ENCODE measurements at regions not wholly inside any gene's neighbourhood (a gene's known extent, or its start where the extent isn't known, plus 50 kb on each side); places are given as distances from the start of the nearest gene placed in this dataset.

DNA sequence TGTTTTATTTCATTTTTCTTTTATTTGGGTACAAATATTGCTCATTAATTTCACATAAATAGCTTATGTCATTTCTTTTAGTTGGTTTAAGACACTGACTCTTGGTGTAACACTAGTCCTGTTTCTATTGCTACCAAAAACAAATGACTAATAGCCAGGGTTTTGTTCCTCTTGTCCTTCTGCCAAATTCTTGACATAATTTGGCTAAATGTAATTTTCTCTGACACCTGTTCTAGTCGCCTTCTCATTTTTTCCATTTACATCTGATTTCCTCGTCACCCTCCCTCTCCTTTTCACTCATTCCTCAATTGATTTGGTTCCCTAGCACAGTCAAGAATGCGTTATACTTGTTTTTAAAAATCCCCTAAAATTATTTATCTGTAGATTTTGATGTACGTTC is 1718.7 kb downstream of the EFNB2 start:
- H3K27me3 Mint-ChIP-seq (ENCODE audit: low read depth in 3 of 3): peaks cover 0 to 5% (median 4%) of the 10 kb centered on the region in 3 donors
- no peaks in the 10 kb centered on the region for H3K4me1 Mint-ChIP-seq
- no peak overlapping the region for H3K4me3 Mint-ChIP-seq
- DNase-seq: no peak
- peaks cover 0 to 9% (median 0%) of the 10 kb centered on the region in 6 donors for H3K9me3 Mint-ChIP-seq
- H3K36me3 Mint-ChIP-seq: peaks cover 3 to 7% (median 4%) of the 10 kb centered on the region in 3 donors
- H3K27ac Mint-ChIP-seq: no peak overlapping the region

GRCh38 chr13:104810242-104810641 is 1725.2 kb downstream of the EFNB2 start:
- DNase-seq: no peak
- peaks cover 7 to 20% of the 10 kb centered on the region in 2 donors for H3K4me1 Mint-ChIP-seq
- H3K36me3 Mint-ChIP-seq: peaks cover 3 to 4% (median 3%) of the 10 kb centered on the region in 3 donors
- peaks cover 0 to 4% (median under 1%) of the 10 kb centered on the region in 6 donors for H3K9me3 Mint-ChIP-seq
- H3K27me3 Mint-ChIP-seq (ENCODE audit: low read depth in 3 of 3): peaks cover 0 to 5% (median 2%) of the 10 kb centered on the region in 3 donors
- no peak overlapping the region for H3K27ac Mint-ChIP-seq
- no peak overlapping the region for H3K4me3 Mint-ChIP-seq

GRCh38 chr13:104809483-104809882 is 1726.0 kb downstream of the EFNB2 start:
- H3K36me3 Mint-ChIP-seq: peaks cover 3 to 4% (median 3%) of the 10 kb centered on the region in 3 donors
- H3K27ac Mint-ChIP-seq: no peak overlapping the region
- H3K4me1 Mint-ChIP-seq: peaks cover 11 to 25% of the 10 kb centered on the region in 2 donors
- H3K27me3 Mint-ChIP-seq (ENCODE audit: low read depth in 3 of 3): peaks cover 0 to 5% (median 2%) of the 10 kb centered on the region in 3 donors
- H3K9me3 Mint-ChIP-seq: peaks cover 0 to 4% (median under 1%) of the 10 kb centered on the region in 6 donors
- H3K4me3 Mint-ChIP-seq: no peak overlapping the region
- no peak for DNase-seq

GRCh38 chr13:104805346-104805745 is 1730.1 kb downstream of the EFNB2 start:
- Mint-ChIP-seq H3K36me3 (no peaks in the 10 kb centered on the region), H3K4me1 (peaks cover 10 to 23% of the 10 kb centered on the region in 2 donors), H3K27ac (peak overlapping the region in 2 of 6 donors; percentile 17 to 48), H3K27me3 (ENCODE audit: low read depth in 3 of 3) (peaks cover 0 to 3% (median 0%) of the 10 kb centered on the region in 3 donors), H3K9me3 (peaks cover 0 to 2% (median 0%) of the 10 kb centered on the region in 6 donors), H3K4me3 (peak overlapping the region in 1 of 5 donors; percentile 15)
- peak; percentile 7 to 14 (median 11) for DNase-seq

DNA sequence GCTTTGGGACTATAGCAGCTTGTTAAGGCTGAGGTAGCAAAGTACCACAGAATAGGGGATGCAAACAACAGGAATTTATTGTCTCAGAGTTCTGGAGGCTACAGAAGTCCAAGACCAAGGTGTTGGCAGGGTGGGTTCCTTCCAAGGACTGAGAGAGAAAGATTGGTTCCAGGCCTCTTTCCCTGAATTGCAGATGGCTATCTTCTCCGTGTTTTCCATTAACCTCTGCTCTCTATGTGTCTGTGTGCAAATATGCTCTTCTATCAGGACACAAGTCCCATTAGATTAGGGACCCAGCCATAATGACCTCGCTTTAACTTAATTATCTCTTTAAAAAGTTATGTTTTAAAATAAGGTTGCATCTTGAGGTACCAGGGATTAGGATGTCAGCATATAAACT is 1732.9 kb upstream of the SLC10A2 start:
- Mint-ChIP-seq H3K27me3 (ENCODE audit: low read depth in 3 of 3) (peaks cover 0 to 5% (median 2%) of the 10 kb centered on the region in 3 donors), H3K27ac (no peak overlapping the region), H3K9me3 (peaks cover 0 to 1% (median 0%) of the 10 kb centered on the region in 6 donors)

GRCh38 chr13:104798486-104798885 is 1732.3 kb upstream of the SLC10A2 start:
- Mint-ChIP-seq H3K9me3 (peaks cover 0 to 2% (median 0%) of the 10 kb centered on the region in 6 donors), H3K4me3 (no peak overlapping the region), H3K27me3 (ENCODE audit: low read depth in 3 of 3) (peaks cover 0 to 5% (median 2%) of the 10 kb centered on the region in 3 donors), H3K27ac (no peak overlapping the region), H3K36me3 (no peaks in the 10 kb centered on the region), H3K4me1 (no peaks in the 10 kb centered on the region)
- no peak for DNase-seq

More for the DNA sequence above, 1732.9 kb upstream of the SLC10A2 start:
- no peaks in the 10 kb centered on the region for H3K36me3 Mint-ChIP-seq
- no peaks in the 10 kb centered on the region for H3K4me1 Mint-ChIP-seq
- H3K4me3 Mint-ChIP-seq: no peak overlapping the region
- DNase-seq: no peak

DNA sequence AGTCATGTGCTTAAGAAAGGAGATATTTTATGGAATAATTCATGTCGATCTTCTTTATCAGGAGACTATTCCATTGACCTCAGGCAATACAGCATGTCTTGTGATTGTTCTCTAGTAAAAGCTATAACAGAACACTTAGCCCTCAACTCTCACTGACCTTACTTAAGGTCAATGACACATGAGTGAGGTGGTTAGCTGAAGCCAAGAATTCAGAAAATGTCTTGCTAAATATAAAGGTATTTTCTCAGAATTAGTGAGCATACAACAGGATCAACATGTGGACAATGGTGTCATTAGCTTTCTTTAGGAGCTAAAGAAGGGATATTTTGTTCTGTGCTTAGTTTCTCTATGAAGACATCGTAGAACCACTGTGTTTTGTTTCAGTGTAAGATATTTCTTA is 1730.4 kb upstream of the SLC10A2 start:
- Mint-ChIP-seq H3K27me3 (ENCODE audit: low read depth in 3 of 3) (peaks cover 0 to 5% (median 2%) of the 10 kb centered on the region in 3 donors), H3K4me1 (no peaks in the 10 kb centered on the region), H3K36me3 (no peaks in the 10 kb centered on the region), H3K4me3 (no peak overlapping the region), H3K27ac (no peak overlapping the region), H3K9me3 (peaks cover 0 to 4% (median 0%) of the 10 kb centered on the region in 6 donors)
- DNase-seq: no peak

GRCh38 chr13:104785952-104786351 is 1719.7 kb upstream of the SLC10A2 start:
- H3K4me3 Mint-ChIP-seq: no peak overlapping the region
- no peak overlapping the region for H3K27ac Mint-ChIP-seq
- no peaks in the 10 kb centered on the region for H3K36me3 Mint-ChIP-seq
- no peaks in the 10 kb centered on the region for H3K27me3 Mint-ChIP-seq (ENCODE audit: low read depth in 3 of 3)
- H3K9me3 Mint-ChIP-seq: peaks cover 0 to 3% (median 0%) of the 10 kb centered on the region in 6 donors
- DNase-seq: no peak
- no peaks in the 10 kb centered on the region for H3K4me1 Mint-ChIP-seq

- H3K4me1 Mint-ChIP-seq: peaks cover 0 to under 1% of the 10 kb centered on the region in 2 donors
Observed at GRCh38 chr13:104784891-104785290, 1718.7 kb upstream of the SLC10A2 start.

GRCh38 chr13:104782741-104783140 is 1716.5 kb upstream of the SLC10A2 start:
- Mint-ChIP-seq H3K36me3 (peaks cover 0 to 4% (median 0%) of the 10 kb centered on the region in 3 donors), H3K4me1 (peaks cover 0 to 9% of the 10 kb centered on the region in 2 donors), H3K9me3 (peaks cover 0 to 2% (median 0%) of the 10 kb centered on the region in 6 donors), H3K27ac (no peak overlapping the region), H3K27me3 (ENCODE audit: low read depth in 3 of 3) (no peaks in the 10 kb centered on the region), H3K4me3 (no peak overlapping the region)
- no peak for DNase-seq

More at GRCh38 chr13:104784891-104785290, 1718.7 kb upstream of the SLC10A2 start:
- no peak overlapping the region for H3K4me3 Mint-ChIP-seq
- peaks cover 0 to 2% (median 0%) of the 10 kb centered on the region in 6 donors for H3K9me3 Mint-ChIP-seq
- no peak overlapping the region for H3K27ac Mint-ChIP-seq
- DNase-seq: no peak
- no peaks in the 10 kb centered on the region for H3K27me3 Mint-ChIP-seq (ENCODE audit: low read depth in 3 of 3)
- H3K36me3 Mint-ChIP-seq: peaks cover 0 to 4% (median 0%) of the 10 kb centered on the region in 3 donors

- DNase-seq: no peak
- no peak overlapping the region for H3K27ac Mint-ChIP-seq
- no peak overlapping the region for H3K4me3 Mint-ChIP-seq
- H3K27me3 Mint-ChIP-seq (ENCODE audit: low read depth in 3 of 3): no peaks in the 10 kb centered on the region
- peaks cover 0 to 11% of the 10 kb centered on the region in 2 donors for H3K4me1 Mint-ChIP-seq
- H3K9me3 Mint-ChIP-seq: peaks cover 0 to 2% (median 0%) of the 10 kb centered on the region in 6 donors
- H3K36me3 Mint-ChIP-seq: peaks cover 0 to 4% (median 0%) of the 10 kb centered on the region in 3 donors
Observed at GRCh38 chr13:104779311-104779993, 1713.2 kb upstream of the SLC10A2 start.

- Mint-ChIP-seq H3K27ac (peak overlapping the region in 1 of 6 donors; percentile 22), H3K4me1 (peaks cover 7 to 13% of the 10 kb centered on the region in 2 donors)
- peak; percentile 19 to 44 (median 26) for DNase-seq
Observed at GRCh38 chr13:104773775-104774174, 1707.6 kb upstream of the SLC10A2 start.

GRCh38 chr13:104769545-104769944 is 1703.3 kb upstream of the SLC10A2 start:
- Mint-ChIP-seq H3K27ac (no peak overlapping the region), H3K4me1 (peaks cover 7 to 12% of the 10 kb centered on the region in 2 donors), H3K4me3 (no peak overlapping the region), H3K27me3 (ENCODE audit: low read depth in 3 of 3) (no peaks in the 10 kb centered on the region), H3K9me3 (no peaks in the 10 kb centered on the region), H3K36me3 (no peaks in the 10 kb centered on the region)
- DNase-seq: no peak

More at GRCh38 chr13:104773775-104774174, 1707.6 kb upstream of the SLC10A2 start:
- H3K27me3 Mint-ChIP-seq (ENCODE audit: low read depth in 3 of 3): no peaks in the 10 kb centered on the region
- H3K9me3 Mint-ChIP-seq: no peaks in the 10 kb centered on the region
- H3K36me3 Mint-ChIP-seq: no peaks in the 10 kb centered on the region
- no peak overlapping the region for H3K4me3 Mint-ChIP-seq

GRCh38 chr13:104766319-104766718 is 1700.1 kb upstream of the SLC10A2 start:
- no peaks in the 10 kb centered on the region for H3K9me3 Mint-ChIP-seq
- no peaks in the 10 kb centered on the region for H3K36me3 Mint-ChIP-seq
- H3K27me3 Mint-ChIP-seq (ENCODE audit: low read depth in 3 of 3): peaks cover 0 to 2% (median 0%) of the 10 kb centered on the region in 3 donors
- H3K4me3 Mint-ChIP-seq: no peak overlapping the region
- no peaks in the 10 kb centered on the region for H3K4me1 Mint-ChIP-seq
- H3K27ac Mint-ChIP-seq: no peak overlapping the region
- no peak for DNase-seq
